Muscle of arm (tissue), 1 donor: ENCODE measurements at regions not wholly inside any gene's neighbourhood (a gene's known extent, or its start where the extent isn't known, plus 50 kb on each side); places are given as distances from the start of the nearest gene placed in this dataset.

Experiments used
- DNase-seq: peaks from one replicate; pipeline ENCODE4 v3.0.0-alpha.2; 2013

DNA sequence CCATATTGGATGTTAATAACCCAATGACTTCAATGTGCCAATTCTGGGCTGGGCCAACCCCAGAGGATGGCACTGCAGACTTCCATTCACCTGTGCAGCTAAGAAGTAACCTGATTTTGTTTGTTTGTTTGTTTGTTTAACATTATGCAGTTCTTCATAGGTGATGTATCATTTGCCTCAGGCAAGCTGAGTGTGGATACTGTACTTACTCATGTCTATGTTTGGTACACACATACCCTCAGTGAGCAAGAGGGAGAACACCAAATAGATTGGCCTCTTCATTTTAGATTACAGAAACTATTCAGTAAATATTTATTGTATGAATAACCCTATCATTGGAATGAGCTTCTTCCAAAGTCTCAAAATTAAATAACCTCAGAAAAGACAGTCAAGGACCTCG lies 180.2 kb upstream of the SMC2 start:
- DNase-seq = no peak

DNA sequence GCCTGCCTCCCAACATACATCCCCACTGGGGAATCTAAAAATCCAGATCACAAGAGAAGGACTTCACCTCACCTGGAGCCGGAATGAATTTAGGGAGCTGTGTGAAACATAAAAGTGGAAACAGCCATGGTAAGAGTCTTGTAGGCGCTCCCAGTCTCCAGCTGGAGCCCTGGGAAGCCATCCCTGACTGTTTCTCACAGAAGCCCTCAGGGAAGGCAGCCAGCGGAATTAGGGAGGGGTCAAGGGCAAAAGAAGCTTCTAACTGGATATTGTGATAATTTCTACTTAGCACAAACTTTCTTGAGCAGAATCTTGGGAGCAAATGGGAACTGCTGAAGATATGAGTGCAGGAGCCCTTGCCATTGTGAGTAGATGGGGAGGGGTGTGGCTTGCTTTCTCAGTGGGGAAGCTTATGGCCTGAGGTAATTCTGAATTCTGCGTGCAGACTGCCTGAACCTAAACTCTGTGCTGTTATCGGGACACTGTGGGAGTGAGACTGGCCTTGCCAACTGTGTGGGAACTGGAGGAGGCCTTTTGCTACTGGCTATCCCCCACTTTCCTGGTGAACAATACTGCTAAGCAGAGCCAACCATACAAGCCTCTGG lies 174.4 kb upstream of the SMC2 start:
- no peak for DNase-seq

DNA sequence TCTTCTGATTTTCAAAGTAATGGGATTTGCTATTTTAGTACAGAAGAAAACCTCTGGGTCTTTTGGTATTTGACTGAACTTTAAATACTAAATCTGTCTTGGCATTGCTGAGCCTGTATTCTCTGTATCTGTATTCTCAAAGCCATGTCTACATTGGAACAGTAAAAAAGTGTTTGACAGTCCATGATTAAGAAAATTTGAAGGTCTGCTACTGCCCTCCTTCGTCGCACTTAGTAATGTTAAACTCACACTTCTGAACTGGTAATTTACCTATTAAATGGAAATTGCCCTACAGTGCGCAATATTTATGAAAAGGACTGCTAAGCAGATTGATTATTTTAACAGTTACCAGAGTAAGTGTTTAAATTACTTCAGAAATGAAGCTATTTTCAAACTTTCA lies 165.7 kb upstream of the SMC2 start:
- DNase-seq = no peak

DNA sequence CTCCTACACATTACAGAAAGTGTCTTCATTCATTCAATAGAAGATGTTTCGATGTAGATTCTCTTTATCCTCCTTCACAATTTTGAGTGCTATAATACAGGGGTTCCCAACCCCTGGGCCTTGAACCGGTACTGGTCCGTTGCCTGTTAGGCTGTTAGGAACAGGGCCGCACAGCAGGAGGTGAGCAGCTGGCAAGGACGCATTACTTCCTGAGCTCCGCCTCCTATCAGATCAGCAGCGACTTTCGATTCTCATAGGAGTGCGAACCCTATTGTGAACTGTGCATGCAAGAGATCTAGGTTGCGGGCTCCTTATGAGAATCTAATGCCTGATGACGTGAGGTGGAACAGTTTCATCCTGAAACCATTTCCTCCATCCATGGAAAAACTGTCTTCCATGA lies 153.0 kb upstream of the SMC2 start:
- no peak for DNase-seq

DNA sequence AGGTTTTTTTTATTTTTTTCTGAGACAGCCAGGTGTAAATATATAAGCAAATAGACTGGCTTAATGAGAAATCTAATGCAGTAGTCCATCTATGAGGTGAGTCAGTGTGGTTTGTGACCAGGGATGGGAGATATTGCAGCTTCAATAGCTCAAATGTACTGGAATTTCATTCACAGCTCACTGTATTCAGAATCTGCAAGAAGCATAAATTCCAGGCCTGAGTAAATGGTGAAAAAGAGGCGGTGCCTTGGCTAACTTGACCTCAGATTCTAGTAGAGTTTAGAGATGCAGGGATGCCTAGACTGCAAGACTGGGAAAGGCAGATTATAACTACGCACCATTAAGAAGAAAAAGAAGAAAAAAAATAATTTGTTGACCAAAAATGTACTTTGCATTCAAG lies 151.9 kb upstream of the SMC2 start:
- no peak for DNase-seq

DNA sequence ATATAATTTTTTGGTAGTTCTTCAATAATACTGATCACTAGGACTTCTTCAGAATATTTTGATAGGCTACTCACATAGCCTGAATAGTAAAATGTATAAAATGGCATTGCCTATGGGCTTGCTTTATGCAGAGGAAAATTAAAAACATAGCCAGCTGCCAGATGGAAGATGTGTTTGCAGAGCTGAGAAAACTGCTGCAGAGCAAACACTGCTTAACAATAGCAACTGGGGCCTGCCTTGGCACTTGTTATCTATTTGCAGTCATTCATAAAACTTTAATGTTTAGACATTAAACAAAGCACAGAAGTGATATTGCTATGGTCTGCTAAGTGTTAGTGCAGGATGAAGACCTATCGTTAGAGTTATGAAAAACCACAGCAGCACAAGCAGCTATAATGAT lies 151.5 kb upstream of the SMC2 start:
- DNase-seq = no peak

DNA sequence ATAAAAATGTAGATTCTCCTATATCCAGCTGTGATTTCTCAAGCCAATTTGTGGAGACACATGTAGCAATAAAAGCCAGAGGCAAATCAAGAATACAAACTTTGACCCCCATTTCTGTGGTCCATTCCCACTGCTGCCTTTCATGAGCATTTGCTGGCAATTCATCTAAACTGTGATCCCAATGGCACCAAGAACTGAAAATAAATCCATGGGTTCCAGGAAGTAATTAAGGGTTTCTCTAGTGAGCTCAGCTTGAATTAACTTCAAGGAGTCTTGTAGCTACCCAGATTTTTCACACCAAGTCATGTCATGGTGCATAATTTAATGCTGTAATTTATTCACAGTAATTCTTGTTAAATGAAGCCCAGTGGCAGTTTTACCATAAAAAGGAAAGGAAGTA lies 145.0 kb upstream of the SMC2 start:
- no peak for DNase-seq

DNA sequence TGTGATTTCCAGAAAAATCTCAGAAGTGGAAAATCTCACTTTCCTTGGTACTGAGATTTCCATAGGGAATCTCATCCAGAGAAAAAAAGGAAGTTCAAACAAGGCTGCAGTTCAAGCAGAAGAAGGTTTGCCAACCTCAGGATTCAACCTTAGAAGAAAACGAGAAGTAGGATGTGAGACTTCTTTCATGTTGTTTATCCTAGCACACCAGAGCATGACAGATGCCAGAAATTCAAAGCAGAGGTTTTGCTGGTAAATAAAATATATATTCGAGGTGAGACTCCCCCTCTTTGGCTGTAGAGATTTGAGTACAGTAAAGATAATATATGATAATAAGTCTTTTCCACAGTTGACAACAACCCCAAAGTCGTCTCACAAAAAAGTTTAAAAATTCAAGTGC lies 116.9 kb upstream of the SMC2 start:
- DNase-seq = no peak

DNA sequence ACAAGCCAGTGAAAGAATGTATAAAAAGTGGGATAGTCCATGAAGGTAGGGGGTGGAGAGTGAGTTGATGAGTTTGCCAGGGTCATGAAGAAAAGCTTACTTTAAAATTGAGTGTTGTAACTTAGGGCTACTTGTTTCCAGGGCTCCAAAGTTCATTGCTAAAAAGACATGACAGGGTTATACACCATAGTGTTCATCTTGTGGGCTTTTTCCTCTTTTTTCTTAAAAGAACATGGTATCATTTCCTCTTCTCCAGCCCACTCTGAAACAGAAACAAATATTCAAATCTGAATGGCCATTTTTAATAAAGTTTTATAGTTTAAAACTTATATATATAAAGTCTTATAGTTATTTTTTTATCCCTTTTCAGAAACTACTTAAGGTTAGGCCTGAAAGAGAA lies 115.7 kb upstream of the SMC2 start:
- no peak for DNase-seq

DNA sequence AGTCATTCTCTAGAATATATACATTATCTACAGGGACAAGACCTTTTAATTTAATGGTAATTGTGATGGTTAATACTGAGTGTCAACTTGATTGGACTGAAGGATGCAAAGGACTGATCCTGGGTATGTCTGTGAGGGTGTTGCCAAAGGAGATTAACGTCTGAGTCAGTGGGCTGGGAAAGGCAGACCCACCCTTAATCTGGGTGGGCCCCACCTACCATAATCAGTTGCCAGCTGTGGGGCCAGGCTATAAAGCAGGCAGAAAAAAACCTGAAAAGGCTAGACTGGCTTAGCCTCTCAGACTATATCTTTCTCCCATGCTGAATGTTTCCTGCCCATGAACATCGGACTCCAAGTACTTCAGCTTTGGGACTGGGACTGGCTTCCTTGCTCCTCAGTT lies 112.2 kb upstream of the SMC2 start:
- no peak for DNase-seq

DNA sequence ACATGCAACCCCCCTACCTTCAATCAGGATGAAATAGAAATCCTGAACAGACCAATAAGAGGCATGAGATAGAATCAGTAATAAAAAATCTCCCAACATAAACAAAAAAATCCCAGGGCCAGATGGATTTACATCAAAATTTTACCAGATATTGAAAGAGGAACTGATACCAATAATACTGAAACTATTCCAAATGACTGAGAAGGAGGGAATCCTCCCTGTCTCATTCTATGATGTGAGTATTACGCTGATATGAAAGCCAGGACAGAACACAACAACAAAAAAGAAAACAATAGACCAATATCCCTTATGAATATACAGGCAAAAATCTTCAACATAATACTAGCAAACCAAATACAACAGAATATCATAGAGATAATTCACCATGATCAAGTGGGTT lies 109.0 kb upstream of the SMC2 start:
- no peak for DNase-seq

DNA sequence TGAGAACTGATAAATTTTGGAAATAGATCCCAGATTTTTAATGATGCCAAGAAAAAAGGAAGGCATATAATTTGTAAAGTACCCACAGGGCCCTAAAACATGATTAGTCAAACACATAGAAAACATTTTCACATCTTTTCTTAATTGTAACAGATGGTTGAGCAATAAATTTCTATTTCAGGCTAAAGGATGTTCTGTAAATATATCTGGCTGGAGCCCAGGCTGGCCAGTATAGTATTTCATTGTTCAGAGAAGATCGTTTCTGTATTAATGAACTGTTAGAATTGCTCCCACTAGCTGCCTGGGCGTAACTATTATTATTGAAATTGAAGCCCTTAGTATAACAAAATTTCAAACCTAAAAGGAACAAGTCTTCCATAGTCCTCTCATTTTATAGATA lies 105.3 kb upstream of the SMC2 start:
- peak; percentile 7 for DNase-seq

DNA sequence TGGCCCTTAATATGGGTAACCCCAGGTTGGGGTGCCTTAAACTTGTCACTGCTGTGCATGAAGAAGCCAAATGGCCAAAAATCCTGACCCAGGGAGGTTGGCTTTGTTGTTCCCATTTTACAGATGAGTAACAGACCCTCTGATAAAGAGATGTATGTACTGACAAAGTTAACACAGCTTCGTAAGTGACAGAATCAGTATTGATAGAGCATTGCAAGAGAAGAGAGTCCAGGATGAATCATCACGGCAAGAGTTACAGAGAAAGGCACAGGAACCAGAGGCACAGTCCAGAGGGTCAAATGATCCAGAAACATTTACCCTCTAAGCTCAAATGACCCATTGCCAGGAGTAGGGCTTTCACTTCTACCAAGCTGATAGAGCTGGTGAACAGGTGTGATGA lies 103.8 kb upstream of the SMC2 start:
- no peak for DNase-seq

DNA sequence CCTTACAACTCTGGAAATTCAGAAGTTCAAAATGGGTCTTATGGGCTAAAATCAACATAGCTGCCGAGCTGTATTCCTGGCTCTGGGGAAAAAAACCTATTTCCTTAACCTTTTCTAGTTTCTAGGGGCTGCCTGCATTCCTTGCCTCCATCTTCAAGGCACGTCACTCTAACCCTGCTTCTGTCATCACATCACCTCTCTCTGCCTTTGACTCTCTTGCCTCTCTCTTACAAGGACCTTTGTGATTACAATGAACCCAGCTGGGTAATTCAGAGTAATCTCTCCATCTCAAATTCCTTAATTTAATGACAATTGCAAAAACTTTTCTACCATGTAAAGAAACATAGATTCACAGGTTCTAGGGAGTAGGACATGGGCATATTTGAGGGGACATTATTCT lies 103.1 kb upstream of the SMC2 start:
- no peak for DNase-seq

DNA sequence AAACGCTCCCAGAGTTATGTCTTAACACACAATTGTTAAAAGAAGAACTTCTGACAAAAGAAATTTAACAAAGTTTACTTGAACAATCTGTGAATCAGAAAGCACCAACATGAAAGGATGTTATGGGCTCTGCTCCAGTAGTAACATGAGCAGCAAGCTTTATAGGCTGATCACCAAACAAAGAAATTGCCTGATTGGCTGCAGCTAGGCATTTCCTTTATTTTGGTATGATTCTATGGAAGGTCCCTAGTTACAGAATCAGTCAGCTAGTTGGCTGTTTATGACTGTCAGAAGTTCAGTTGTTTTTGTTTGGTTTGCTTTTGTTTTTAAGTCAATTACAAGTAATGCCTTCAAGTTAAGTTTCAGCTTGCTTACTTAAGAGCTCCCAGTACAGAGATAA lies 102.4 kb upstream of the SMC2 start:
- peak; percentile 8 for DNase-seq

DNA sequence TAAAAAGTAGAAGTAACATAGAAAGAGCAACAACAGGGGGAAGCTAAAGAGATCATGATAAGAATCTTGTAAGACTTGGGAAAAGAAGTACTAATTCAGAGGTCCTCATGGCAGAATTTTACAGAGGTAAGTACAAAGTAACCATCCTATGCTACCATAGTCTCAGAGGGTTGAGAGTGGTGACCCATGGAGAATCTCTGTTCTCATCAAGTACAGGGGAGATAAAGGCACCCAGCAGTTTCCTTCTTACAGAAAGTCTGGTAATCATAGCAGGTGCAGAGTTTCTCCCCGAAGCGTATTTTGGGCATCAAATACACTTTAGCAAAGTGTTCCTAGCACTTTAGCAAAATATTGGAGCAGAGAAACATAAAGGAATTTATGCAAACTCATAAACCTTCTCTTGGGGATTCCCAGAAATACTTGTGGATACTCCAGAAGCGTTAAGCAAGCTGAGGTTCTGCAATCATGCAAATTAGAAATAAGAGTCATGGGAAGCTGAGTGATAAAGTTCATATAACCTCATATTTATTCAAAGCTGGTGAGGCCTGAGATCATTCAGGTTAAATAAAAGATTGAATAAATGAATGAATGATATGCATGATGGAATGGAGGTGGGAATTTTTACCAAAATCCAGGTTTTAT lies 101.0 kb upstream of the SMC2 start:
- no peak for DNase-seq

DNA sequence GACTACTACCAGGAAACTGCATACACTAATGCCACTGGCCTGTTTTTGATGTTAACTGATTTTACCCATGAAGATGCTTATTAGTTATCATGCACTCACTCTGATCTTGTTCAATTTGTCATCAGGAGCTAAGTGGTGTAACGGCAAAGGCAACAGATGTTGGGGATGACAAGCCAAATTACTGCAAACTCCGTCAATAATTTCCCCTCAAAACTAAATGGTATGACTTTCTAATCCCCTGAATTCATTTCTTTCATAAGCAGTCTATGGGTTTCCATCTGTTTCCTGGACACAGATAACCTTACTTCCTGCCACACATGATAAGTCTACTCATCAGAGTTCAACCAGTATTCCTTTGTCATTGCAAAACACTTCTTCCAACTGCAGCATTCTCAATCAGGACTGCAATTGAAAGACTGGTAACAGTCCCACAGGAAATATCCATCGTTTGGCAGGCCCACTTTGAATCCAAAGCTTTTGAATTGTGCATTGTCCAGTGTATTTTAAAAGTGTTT lies 96.2 kb upstream of the SMC2 start:
- no peak for DNase-seq

DNA sequence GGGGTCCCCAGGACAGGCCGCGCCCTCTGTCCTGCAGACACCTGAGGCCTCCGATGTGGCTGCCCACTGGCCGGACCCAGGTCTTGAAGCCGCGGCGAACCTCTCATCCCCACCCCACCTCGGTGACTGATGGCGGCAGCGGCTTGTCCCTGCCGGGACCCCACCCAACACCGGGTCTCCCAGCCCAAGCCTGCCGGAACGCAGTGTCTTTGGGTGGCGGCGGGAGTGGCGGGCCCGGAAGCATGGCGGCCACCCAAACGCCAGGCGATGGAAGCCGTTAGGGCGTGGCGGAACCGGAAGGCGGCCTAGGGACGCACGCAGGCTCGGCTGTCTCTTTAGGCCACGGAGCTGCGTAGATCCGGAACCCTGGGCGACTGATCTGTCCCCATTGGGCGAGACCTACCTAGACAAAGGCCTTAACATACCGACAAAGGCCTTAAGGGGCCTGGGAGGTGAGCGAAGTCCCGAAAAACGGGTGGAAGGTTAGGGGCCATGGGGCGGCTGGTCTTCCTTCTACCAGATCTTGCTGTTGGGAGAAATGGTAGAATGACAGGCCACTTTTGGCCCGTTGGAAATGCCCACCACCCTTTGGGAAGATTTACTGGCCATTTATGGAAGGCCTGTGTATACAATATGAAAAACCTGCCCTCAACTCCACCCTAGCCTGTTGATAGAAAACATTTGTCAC lies 94.6 kb upstream of the SMC2 start:
- DNase-seq = no peak

DNA sequence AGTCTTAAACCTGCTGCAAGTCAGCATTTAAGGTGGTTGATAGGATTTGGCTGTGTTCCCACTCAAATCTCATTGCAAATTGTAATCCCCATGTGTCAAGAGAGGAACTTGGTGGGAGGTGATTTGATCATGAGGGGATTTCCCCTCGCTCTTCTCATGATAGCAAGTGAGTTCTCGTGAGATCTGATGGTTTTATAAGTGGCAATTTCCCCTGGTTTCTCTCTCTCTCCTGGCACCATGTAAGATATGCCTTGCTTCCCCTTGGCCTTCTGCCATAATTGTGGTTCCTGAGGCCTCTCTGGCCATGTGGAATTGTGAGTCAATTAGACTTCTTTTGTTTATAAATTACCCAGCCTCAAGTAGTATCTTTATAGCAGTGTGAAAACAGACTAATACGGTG lies 84.3 kb upstream of the SMC2 start:
- no peak for DNase-seq

DNA sequence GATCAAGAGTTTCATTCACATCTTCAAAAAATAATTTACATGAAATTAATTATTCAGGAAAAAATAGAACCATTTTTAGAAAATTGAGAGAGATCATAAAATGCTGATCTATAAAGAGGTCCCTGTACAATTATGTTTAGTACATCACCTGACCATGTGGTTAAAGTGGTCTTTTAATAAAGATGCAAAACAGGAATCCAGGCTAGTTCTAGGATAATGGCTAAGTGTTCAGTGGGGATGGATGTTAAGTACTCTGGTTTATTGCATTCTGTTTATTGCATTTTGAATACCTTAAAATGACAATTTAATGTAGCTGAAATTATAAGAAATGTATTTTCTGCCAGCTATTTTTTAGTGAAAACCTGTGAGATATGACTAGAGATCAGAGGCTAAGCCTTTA lies 72.0 kb upstream of the SMC2 start:
- no peak for DNase-seq

DNA sequence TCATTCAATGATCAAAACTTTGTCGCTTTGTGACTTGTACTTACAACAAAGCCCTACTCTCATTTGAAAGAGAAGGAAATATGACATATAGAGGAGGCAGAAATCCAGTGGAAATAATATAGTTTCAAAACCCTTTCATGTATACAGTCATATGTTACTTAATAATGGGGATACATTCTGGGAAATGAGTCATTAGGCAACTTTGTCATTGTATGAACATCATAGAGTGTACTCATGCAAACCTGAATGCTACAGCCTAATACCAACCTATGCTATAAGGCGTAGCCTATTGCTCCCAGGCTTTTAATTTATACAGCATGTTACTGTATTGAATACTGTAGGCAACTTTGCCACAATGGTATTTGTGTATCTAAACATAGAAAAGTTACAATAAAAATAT lies 69.0 kb upstream of the SMC2 start:
- DNase-seq = no peak

DNA sequence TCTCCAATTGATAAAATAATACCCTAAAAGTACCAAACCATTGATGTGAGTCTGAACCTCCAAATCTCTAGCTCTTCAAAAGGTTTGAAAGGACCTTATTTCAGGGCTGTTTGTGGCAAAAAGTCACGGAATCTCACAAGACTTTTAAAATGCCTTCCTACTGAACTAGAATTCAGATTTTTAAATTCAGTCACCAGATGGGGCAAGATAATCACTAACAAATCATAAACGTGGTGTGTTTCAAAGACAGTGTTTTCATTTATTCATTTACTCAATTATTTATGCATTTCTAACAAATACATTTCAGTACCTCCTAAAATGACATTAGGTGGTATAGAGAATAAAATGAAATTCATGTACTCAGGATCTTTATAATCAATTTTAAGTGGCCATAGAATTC lies 68.2 kb upstream of the SMC2 start:
- DNase-seq = no peak

DNA sequence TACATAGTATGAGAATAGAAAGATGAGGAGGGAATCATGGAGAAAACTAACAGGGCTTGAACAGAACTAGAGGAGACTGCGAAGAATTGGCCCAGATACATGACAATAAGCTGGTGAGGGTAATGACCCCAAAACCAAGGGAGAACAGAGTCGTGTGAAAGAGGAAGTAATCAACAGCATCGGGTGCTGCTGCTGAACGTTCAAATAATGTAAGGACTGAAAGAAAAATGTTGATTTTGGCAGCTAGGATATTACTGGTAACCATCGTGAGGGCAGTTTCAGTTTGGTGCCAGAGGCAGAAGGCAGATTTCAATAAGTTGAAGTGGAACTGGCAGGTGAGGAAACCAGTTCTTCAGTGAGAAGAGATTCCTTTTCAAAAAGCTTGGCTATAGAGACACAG lies 66.8 kb upstream of the SMC2 start:
- no peak for DNase-seq

DNA sequence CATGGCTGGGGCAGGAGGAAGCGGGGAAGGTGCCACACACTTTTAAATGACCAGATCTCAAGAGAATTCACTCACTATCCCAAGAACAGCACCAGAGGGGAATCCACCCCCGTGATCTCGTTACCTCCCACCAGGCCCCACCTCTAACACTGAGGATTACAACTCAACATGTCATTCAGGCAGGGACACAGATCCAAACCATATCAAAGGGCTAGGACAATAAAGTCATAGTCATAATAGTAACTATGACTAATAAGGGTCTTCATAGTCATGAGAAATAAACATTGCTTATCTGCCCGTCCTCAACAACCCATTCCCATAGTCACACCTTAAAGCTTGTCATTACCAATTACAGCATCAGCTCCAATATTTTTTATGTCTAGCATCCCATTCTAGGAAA lies 65.3 kb upstream of the SMC2 start:
- DNase-seq = no peak
